ENCODE measurements at regions not wholly inside any gene's neighbourhood (a gene's known extent, or its start where the extent isn't known, plus 50 kb on each side); places are given as distances from the start of the nearest gene placed in this dataset.

GRCh38 chr1:4447778-4448420 is 206.5 kb upstream of the AJAP1 start:
- H3K9ac ChIP-seq (ENCODE audit: low read depth in 1 of 2, low read length in 2 of 2): no peak overlapping the region
- no peak for DNase-seq (ENCODE audit: low spot score)
- TF ChIP-seq HNF4G (IDR thresholded peaks at IDR 0.05) (no peak), FOXA1 (IDR thresholded peaks at IDR 0.05) (no peak), SP1 (IDR thresholded peaks at IDR 0.05) (no peak), FOXA2 (IDR thresholded peaks at IDR 0.05) (no peak), ZBTB33 (IDR thresholded peaks at IDR 0.05) (no peak), RXRA (IDR thresholded peaks at IDR 0.05) (no peak), GABPA (IDR thresholded peaks at IDR 0.05 in 1 of 2, conservative IDR thresholded peaks at IDR 0.05 in 1 of 2) (no peak), CTCF (IDR thresholded peaks at IDR 0.05; ENCODE audit: low read depth, low read length, missing input control) (no peak), MAX (IDR thresholded peaks at IDR 0.05) (no peak)
- H3K27ac ChIP-seq (ENCODE audit: low read depth in 1 of 2, low read length in 2 of 2): no peak overlapping the region
- WGBS: 61% methylated on average over 11 of the region's 11 CpGs
- H3K4me3 ChIP-seq (ENCODE audit: low read depth in 1 of 3, low read length in 3 of 3): no peak overlapping the region
- no peaks in the 10 kb centered on the region for H3K9me3 ChIP-seq (ENCODE audit: control insufficient read depth in 4 of 4, low read length in 3 of 4)
- peaks cover 0 to 5% (median 2%) of the 10 kb centered on the region in 4 donors for H3K27me3 ChIP-seq (ENCODE audit: control insufficient read depth in 4 of 4, insufficient read depth in 4 of 4, low read length in 3 of 4)
- H3K4me1 ChIP-seq (ENCODE audit: control insufficient read depth in 4 of 4, insufficient read depth in 4 of 4, low read length in 3 of 4): no peaks in the 10 kb centered on the region
- H3K36me3 ChIP-seq (ENCODE audit: control insufficient read depth in 4 of 4, insufficient read depth in 3 of 4, low read depth in 1 of 4, low read length in 3 of 4): no peaks in the 10 kb centered on the region

- Histone ChIP-seq H3K27me3 (ENCODE audit: control insufficient read depth in 4 of 4, insufficient read depth in 4 of 4, low read length in 3 of 4) (peaks cover 0 to 2% (median 0%) of the 10 kb centered on the region in 4 donors), H3K4me3 (ENCODE audit: low read depth in 1 of 3, low read length in 3 of 3) (no peak overlapping the region), H3K9ac (ENCODE audit: low read depth in 1 of 2, low read length in 2 of 2) (no peak overlapping the region), H3K4me1 (ENCODE audit: control insufficient read depth in 4 of 4, insufficient read depth in 4 of 4, low read length in 3 of 4) (no peaks in the 10 kb centered on the region), H3K9me3 (ENCODE audit: control insufficient read depth in 4 of 4, low read length in 3 of 4) (no peaks in the 10 kb centered on the region), H3K27ac (ENCODE audit: low read depth in 1 of 2, low read length in 2 of 2) (no peak overlapping the region), H3K36me3 (ENCODE audit: control insufficient read depth in 4 of 4, insufficient read depth in 3 of 4, low read depth in 1 of 4, low read length in 3 of 4) (no peaks in the 10 kb centered on the region)
- DNase-seq (ENCODE audit: low spot score): no peak
- no peak for TF ChIP-seq YY1 (IDR thresholded peaks at IDR 0.05)
- WGBS: 78% methylated on average over 5 of the region's 5 CpGs
These were observed 204.4 kb upstream of the AJAP1 start for GRCh38 chr1:4449972-4450371.

GRCh38 chr1:4452701-4453100 is 201.7 kb upstream of the AJAP1 start:
- Histone ChIP-seq H3K9ac (ENCODE audit: low read depth in 1 of 2, low read length in 2 of 2) (no peak overlapping the region), H3K27ac (ENCODE audit: low read depth in 1 of 2, low read length in 2 of 2) (no peak overlapping the region), H3K4me1 (ENCODE audit: control insufficient read depth in 4 of 4, insufficient read depth in 4 of 4, low read length in 3 of 4) (no peaks in the 10 kb centered on the region), H3K4me3 (ENCODE audit: low read depth in 1 of 3, low read length in 3 of 3) (no peak overlapping the region), H3K9me3 (ENCODE audit: control insufficient read depth in 4 of 4, low read length in 3 of 4) (no peaks in the 10 kb centered on the region), H3K27me3 (ENCODE audit: control insufficient read depth in 4 of 4, insufficient read depth in 4 of 4, low read length in 3 of 4) (peaks cover 0 to 2% (median 0%) of the 10 kb centered on the region in 4 donors), H3K36me3 (ENCODE audit: control insufficient read depth in 4 of 4, insufficient read depth in 3 of 4, low read depth in 1 of 4, low read length in 3 of 4) (no peaks in the 10 kb centered on the region)
- WGBS: 65% methylated on average over 1 of the region's 1 CpG
- no peak for DNase-seq (ENCODE audit: low spot score)
- TF ChIP-seq GABPA (IDR thresholded peaks at IDR 0.05 in 1 of 2, conservative IDR thresholded peaks at IDR 0.05 in 1 of 2) (no peak), REST (IDR thresholded peaks at IDR 0.05) (no peak), RXRA (IDR thresholded peaks at IDR 0.05) (no peak), EGR1 (IDR thresholded peaks at IDR 0.05; ENCODE audit: low read depth in 2 of 2) (no peak), FOXA1 (IDR thresholded peaks at IDR 0.05) (no peak), HNF4G (IDR thresholded peaks at IDR 0.05) (no peak), ZBTB33 (IDR thresholded peaks at IDR 0.05) (no peak), ATF3 (IDR thresholded peaks at IDR 0.05) (no peak), JUND (IDR thresholded peaks at IDR 0.05) (no peak), HNF4A (conservative IDR thresholded peaks at IDR 0.05) (no peak)
